ENCODE measurements at regions not wholly inside any gene's neighbourhood (a gene's known extent, or its start where the extent isn't known, plus 50 kb on each side); places are given as distances from the start of the nearest gene placed in this dataset.

DNA sequence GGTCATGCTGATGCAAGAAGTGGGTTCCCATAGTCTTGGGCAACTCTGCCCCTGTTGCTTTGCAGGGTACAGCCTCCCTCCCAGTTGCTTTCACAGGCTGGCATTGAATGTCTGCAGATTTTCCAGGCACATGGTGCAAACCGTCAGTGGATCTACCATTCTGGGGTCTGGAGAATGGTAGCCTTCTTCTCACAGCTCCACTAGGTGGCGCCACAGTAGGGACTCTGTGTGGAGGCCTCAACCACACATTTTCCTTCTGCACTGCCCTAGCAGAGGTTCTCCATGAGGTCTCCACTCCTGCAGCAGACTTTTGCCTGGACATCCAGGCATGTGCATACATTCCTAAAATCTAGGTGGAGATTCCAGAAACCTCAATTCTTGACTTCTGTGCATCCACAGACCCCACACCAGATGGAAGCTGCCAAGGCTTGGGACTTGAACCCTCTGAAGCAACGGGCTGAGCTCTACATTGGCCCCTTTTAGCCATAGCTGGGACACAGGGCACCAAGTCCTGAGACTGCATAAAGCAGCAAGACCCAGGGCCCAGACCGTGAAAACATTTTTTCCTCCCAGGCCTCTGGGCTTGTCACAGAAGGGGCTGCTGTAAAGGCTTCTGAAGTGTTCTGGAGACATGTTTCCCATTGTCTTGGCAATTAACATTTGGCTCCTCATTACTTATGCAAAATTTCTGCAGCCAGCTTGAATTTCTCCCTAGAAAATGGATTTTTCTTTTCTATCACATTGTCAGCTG is 466.2 kb upstream of the PBX1 start:
- CTCF ChIA-PET, result no interaction called here
- H3K4me3 ChIP-seq (ENCODE audit: low read depth in 2 of 2, low read length in 2 of 2), result no peak overlapping the region
- DNase-seq (ENCODE audit: low read depth, low spot score) (no peak), ATAC-seq (no peak)
- no peaks in the 10 kb centered on the region for H3K27me3 ChIP-seq (ENCODE audit: control insufficient read depth, insufficient read depth, low read length)
- no peaks in the 10 kb centered on the region for H3K4me1 ChIP-seq (ENCODE audit: control insufficient read depth, insufficient read depth, low read length)
- POLR2A ChIA-PET, result no interaction called here
- in situ Hi-C loops (cut with HindIII; ENCODE audit: low pct_unique_long_range_greater_than_20kb, low sequenced_read_pairs) (no loop called here), intact Hi-C loops (cut with micrococcal nuclease; ENCODE audit: unreplicated experiment) (no loop called here)
- TF ChIP-seq POLR2AphosphoS5 (IDR thresholded peaks at IDR 0.05; ENCODE audit: low read depth, low read length), result no peak
- TF ChIP-seq, protein P1, sequence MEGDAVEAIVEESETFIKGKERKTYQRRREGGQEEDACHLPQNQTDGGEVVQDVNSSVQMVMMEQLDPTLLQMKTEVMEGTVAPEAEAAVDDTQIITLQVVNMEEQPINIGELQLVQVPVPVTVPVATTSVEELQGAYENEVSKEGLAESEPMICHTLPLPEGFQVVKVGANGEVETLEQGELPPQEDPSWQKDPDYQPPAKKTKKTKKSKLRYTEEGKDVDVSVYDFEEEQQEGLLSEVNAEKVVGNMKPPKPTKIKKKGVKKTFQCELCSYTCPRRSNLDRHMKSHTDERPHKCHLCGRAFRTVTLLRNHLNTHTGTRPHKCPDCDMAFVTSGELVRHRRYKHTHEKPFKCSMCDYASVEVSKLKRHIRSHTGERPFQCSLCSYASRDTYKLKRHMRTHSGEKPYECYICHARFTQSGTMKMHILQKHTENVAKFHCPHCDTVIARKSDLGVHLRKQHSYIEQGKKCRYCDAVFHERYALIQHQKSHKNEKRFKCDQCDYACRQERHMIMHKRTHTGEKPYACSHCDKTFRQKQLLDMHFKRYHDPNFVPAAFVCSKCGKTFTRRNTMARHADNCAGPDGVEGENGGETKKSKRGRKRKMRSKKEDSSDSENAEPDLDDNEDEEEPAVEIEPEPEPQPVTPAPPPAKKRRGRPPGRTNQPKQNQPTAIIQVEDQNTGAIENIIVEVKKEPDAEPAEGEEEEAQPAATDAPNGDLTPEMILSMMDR (IDR thresholded peaks at IDR 0.05), result no peak
- TF ChIP-seq, protein P2, sequence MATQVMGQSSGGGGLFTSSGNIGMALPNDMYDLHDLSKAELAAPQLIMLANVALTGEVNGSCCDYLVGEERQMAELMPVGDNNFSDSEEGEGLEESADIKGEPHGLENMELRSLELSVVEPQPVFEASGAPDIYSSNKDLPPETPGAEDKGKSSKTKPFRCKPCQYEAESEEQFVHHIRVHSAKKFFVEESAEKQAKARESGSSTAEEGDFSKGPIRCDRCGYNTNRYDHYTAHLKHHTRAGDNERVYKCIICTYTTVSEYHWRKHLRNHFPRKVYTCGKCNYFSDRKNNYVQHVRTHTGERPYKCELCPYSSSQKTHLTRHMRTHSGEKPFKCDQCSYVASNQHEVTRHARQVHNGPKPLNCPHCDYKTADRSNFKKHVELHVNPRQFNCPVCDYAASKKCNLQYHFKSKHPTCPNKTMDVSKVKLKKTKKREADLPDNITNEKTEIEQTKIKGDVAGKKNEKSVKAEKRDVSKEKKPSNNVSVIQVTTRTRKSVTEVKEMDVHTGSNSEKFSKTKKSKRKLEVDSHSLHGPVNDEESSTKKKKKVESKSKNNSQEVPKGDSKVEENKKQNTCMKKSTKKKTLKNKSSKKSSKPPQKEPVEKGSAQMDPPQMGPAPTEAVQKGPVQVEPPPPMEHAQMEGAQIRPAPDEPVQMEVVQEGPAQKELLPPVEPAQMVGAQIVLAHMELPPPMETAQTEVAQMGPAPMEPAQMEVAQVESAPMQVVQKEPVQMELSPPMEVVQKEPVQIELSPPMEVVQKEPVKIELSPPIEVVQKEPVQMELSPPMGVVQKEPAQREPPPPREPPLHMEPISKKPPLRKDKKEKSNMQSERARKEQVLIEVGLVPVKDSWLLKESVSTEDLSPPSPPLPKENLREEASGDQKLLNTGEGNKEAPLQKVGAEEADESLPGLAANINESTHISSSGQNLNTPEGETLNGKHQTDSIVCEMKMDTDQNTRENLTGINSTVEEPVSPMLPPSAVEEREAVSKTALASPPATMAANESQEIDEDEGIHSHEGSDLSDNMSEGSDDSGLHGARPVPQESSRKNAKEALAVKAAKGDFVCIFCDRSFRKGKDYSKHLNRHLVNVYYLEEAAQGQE (IDR thresholded peaks at IDR 0.05; ENCODE audit: insufficient read depth in 1 of 2, low read depth in 2 of 2, low read length in 1 of 2), result no peak
- no peaks in the 10 kb centered on the region for H3K9me3 ChIP-seq (ENCODE audit: control insufficient read depth, insufficient read depth, low read depth, low read length)
- H3K27ac ChIP-seq (ENCODE audit: low read length), result no peak overlapping the region
- no TSS peak for BruUV-seq (replicated peaks)
- H3K36me3 ChIP-seq (ENCODE audit: control insufficient read depth, insufficient read depth, low read length), result no peaks in the 10 kb centered on the region

DNA sequence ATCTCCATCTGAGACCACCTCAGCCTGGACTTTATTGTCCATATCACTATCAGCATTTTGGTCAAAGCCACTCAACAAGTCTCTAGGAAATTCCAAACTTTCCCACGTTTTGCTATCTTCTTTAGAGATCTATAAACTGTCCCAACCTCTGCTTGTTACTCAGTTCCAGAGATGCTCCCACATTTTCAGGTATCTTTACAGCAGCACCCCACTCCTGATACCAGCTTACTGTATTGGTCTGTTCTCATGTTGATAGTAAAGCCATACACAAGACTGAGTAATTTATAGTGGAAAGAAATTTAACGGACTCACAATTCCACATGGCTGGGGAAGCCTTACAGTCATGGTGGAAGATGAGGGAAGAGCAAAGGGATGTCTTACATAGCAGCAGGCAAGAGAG is 465.4 kb upstream of the PBX1 start:
- Histone ChIP-seq H3K9me3 (ENCODE audit: control insufficient read depth, insufficient read depth, low read depth, low read length) (no peaks in the 10 kb centered on the region), H3K36me3 (ENCODE audit: control insufficient read depth, insufficient read depth, low read length) (no peaks in the 10 kb centered on the region), H3K4me3 (ENCODE audit: low read depth in 2 of 2, low read length in 2 of 2) (no peak overlapping the region), H3K4me1 (ENCODE audit: control insufficient read depth, insufficient read depth, low read length) (no peaks in the 10 kb centered on the region), H3K27ac (ENCODE audit: low read length) (no peak overlapping the region), H3K27me3 (ENCODE audit: control insufficient read depth, insufficient read depth, low read length) (no peaks in the 10 kb centered on the region)
- ATAC-seq (no peak), DNase-seq (ENCODE audit: low read depth, low spot score) (no peak)
- ChIA-PET CTCF (no interaction called here), POLR2A (no interaction called here)
- intact Hi-C loops (cut with micrococcal nuclease; ENCODE audit: unreplicated experiment) (no loop called here), in situ Hi-C loops (cut with HindIII; ENCODE audit: low pct_unique_long_range_greater_than_20kb, low sequenced_read_pairs) (no loop called here)
- BruUV-seq (replicated peaks), result no TSS peak
- TF ChIP-seq, protein P1 (IDR thresholded peaks at IDR 0.05), result no peak
- TF ChIP-seq SIN3A (IDR thresholded peaks at IDR 0.05; ENCODE audit: borderline replicate concordance, insufficient read depth, low read depth, low read length) (no peak), TCF7L2 (IDR thresholded peaks at IDR 0.05; ENCODE audit: low read depth, low read length) (no peak), POLR2AphosphoS5 (IDR thresholded peaks at IDR 0.05; ENCODE audit: low read depth, low read length) (no peak)
- TF ChIP-seq, protein P2 (IDR thresholded peaks at IDR 0.05; ENCODE audit: insufficient read depth in 1 of 2, low read depth in 2 of 2, low read length in 1 of 2), result no peak
